ENCODE measurements at regions not wholly inside any gene's neighbourhood (a gene's known extent, or its start where the extent isn't known, plus 50 kb on each side); places are given as distances from the start of the nearest gene placed in this dataset.

GRCh38 chr4:176443117-176443516, 123.4 kb downstream of the SPCS3 start:
- DNase-seq (ENCODE audit: low read depth): peak; percentile 82

GRCh38 chr4:176443646-176444409, 124.1 kb downstream of the SPCS3 start:
- peak; percentile 72 for DNase-seq (ENCODE audit: low read depth)

- DNase-seq (ENCODE audit: low read depth): no peak
Observed at GRCh38 chr4:176444741-176445140, 125.0 kb downstream of the SPCS3 start.

GRCh38 chr4:176448761-176449160, 129.0 kb downstream of the SPCS3 start:
- DNase-seq (ENCODE audit: low read depth): no peak

- no peak for DNase-seq (ENCODE audit: low read depth)
Observed at GRCh38 chr4:176451443-176451842, 131.7 kb downstream of the SPCS3 start.

GRCh38 chr4:176453079-176453478, 133.3 kb downstream of the SPCS3 start:
- DNase-seq (ENCODE audit: low read depth): no peak

- DNase-seq (ENCODE audit: low read depth): no peak
Observed at GRCh38 chr4:176453658-176454057, 133.9 kb downstream of the SPCS3 start.

GRCh38 chr4:176464748-176465147, 145.0 kb downstream of the SPCS3 start:
- DNase-seq (ENCODE audit: low read depth): no peak

GRCh38 chr4:176467001-176467400, 147.2 kb downstream of the SPCS3 start:
- no peak for DNase-seq (ENCODE audit: low read depth)

GRCh38 chr4:176469546-176469945, 149.8 kb downstream of the SPCS3 start:
- no peak for DNase-seq (ENCODE audit: low read depth)

GRCh38 chr4:176470671-176471070, 150.9 kb downstream of the SPCS3 start:
- DNase-seq (ENCODE audit: low read depth): no peak

- DNase-seq (ENCODE audit: low read depth): no peak
Observed at GRCh38 chr4:176475067-176475466, 155.3 kb downstream of the SPCS3 start.

GRCh38 chr4:176478076-176478475, 158.3 kb downstream of the SPCS3 start:
- no peak for DNase-seq (ENCODE audit: low read depth)

- no peak for DNase-seq (ENCODE audit: low read depth)
Observed at GRCh38 chr4:176479767-176480166, 160.0 kb downstream of the SPCS3 start.

- DNase-seq (ENCODE audit: low read depth): no peak
Observed at GRCh38 chr4:176482972-176483371, 163.2 kb downstream of the SPCS3 start.

GRCh38 chr4:176484301-176484984, 164.7 kb downstream of the SPCS3 start:
- no peak for DNase-seq (ENCODE audit: low read depth)

- no peak for DNase-seq (ENCODE audit: low read depth)
Observed at GRCh38 chr4:176489001-176489400, 169.2 kb downstream of the SPCS3 start.

- peak; percentile 62 for DNase-seq (ENCODE audit: low read depth)
Observed at GRCh38 chr4:176492646-176493302, 173.0 kb downstream of the SPCS3 start.

GRCh38 chr4:176498617-176499256, 179.0 kb downstream of the SPCS3 start:
- no peak for DNase-seq (ENCODE audit: low read depth)

- DNase-seq (ENCODE audit: low read depth): peak; percentile 72
Observed at GRCh38 chr4:176499518-176499917, 179.8 kb downstream of the SPCS3 start.

- DNase-seq (ENCODE audit: low read depth): no peak
Observed at GRCh38 chr4:176500894-176501293, 181.1 kb downstream of the SPCS3 start.

GRCh38 chr4:176504118-176504517, 184.4 kb downstream of the SPCS3 start:
- no peak for DNase-seq (ENCODE audit: low read depth)

Measured in renal cortical epithelial cell (primary cell).